ENCODE measurements at regions not wholly inside any gene's neighbourhood (a gene's known extent, or its start where the extent isn't known, plus 50 kb on each side); places are given as distances from the start of the nearest gene placed in this dataset.

GRCh38 chr11:13105237-13105844 lies 96.2 kb downstream of the RASSF10 start:
- 73 to 87% methylated on average over 4 of the region's 4 CpGs for WGBS, 2 experiments (ENCODE audit: insufficient coverage in 2 of 2)
- H3K4me1 ChIP-seq (ENCODE audit: control insufficient read depth, insufficient read depth, low read length, poor library complexity, severe bottlenecking) = peaks cover under 1% of the 10 kb centered on the region
- H3K27ac ChIP-seq (ENCODE audit: low read depth, low read length, severe bottlenecking) = peak overlapping the region; percentile 10
- H3K9me3 ChIP-seq (ENCODE audit: control insufficient read depth, low read length) = no peaks in the 10 kb centered on the region
- no peaks in the 10 kb centered on the region for H3K36me3 ChIP-seq (ENCODE audit: control insufficient read depth, insufficient read depth, low read length)
- H3K4me3 ChIP-seq (ENCODE audit: extremely low read depth, insufficient read depth, low read length, poor library complexity, severe bottlenecking) = no peak overlapping the region

GRCh38 chr11:13107544-13108044 lies 98.5 kb downstream of the RASSF10 start:
- Histone ChIP-seq H3K4me3 (ENCODE audit: extremely low read depth, insufficient read depth, low read length, poor library complexity, severe bottlenecking) (no peak overlapping the region), H3K36me3 (ENCODE audit: control insufficient read depth, insufficient read depth, low read length) (no peaks in the 10 kb centered on the region), H3K27ac (ENCODE audit: low read depth, low read length, severe bottlenecking) (no peak overlapping the region), H3K9me3 (ENCODE audit: control insufficient read depth, low read length) (no peaks in the 10 kb centered on the region), H3K4me1 (ENCODE audit: control insufficient read depth, insufficient read depth, low read length, poor library complexity, severe bottlenecking) (peaks cover 14% of the 10 kb centered on the region)
- WGBS, 2 experiments (ENCODE audit: insufficient coverage in 2 of 2) = 85 to 97% methylated on average over 3 to 4 of the region's 5 CpGs

- Histone ChIP-seq H3K36me3 (ENCODE audit: control insufficient read depth, insufficient read depth, low read length) (no peaks in the 10 kb centered on the region), H3K9me3 (ENCODE audit: control insufficient read depth, low read length) (no peaks in the 10 kb centered on the region), H3K4me1 (ENCODE audit: control insufficient read depth, insufficient read depth, low read length, poor library complexity, severe bottlenecking) (peaks cover 14% of the 10 kb centered on the region), H3K4me3 (ENCODE audit: extremely low read depth, insufficient read depth, low read length, poor library complexity, severe bottlenecking) (no peak overlapping the region), H3K27ac (ENCODE audit: low read depth, low read length, severe bottlenecking) (no peak overlapping the region)
- 100% methylated on average over 2 of the region's 2 CpGs; no CpG with 5 or more reads in 1 of the 2 experiments for WGBS, 2 experiments (ENCODE audit: insufficient coverage in 2 of 2)
Measured at GRCh38 chr11:13108416-13108815, 99.3 kb downstream of the RASSF10 start.

GRCh38 chr11:13109616-13110015 lies 100.5 kb downstream of the RASSF10 start:
- H3K4me1 ChIP-seq (ENCODE audit: control insufficient read depth, insufficient read depth, low read length, poor library complexity, severe bottlenecking) = peaks cover 16% of the 10 kb centered on the region
- no peaks in the 10 kb centered on the region for H3K9me3 ChIP-seq (ENCODE audit: control insufficient read depth, low read length)
- no peak overlapping the region for H3K27ac ChIP-seq (ENCODE audit: low read depth, low read length, severe bottlenecking)
- H3K36me3 ChIP-seq (ENCODE audit: control insufficient read depth, insufficient read depth, low read length) = no peaks in the 10 kb centered on the region
- 71% methylated on average over 1 of the region's 1 CpG; no CpG with 5 or more reads in 1 of the 2 experiments for WGBS, 2 experiments (ENCODE audit: insufficient coverage in 2 of 2)
- H3K4me3 ChIP-seq (ENCODE audit: extremely low read depth, insufficient read depth, low read length, poor library complexity, severe bottlenecking) = no peak overlapping the region

GRCh38 chr11:13110145-13110544 lies 101.0 kb downstream of the RASSF10 start:
- Histone ChIP-seq H3K4me1 (ENCODE audit: control insufficient read depth, insufficient read depth, low read length, poor library complexity, severe bottlenecking) (peaks cover 21% of the 10 kb centered on the region), H3K27ac (ENCODE audit: low read depth, low read length, severe bottlenecking) (no peak overlapping the region), H3K4me3 (ENCODE audit: extremely low read depth, insufficient read depth, low read length, poor library complexity, severe bottlenecking) (no peak overlapping the region), H3K36me3 (ENCODE audit: control insufficient read depth, insufficient read depth, low read length) (no peaks in the 10 kb centered on the region), H3K9me3 (ENCODE audit: control insufficient read depth, low read length) (no peaks in the 10 kb centered on the region)
- 83% methylated on average over 1 of the region's 1 CpG; no CpG with 5 or more reads in 1 of the 2 experiments for WGBS, 2 experiments (ENCODE audit: insufficient coverage in 2 of 2)

GRCh38 chr11:13110929-13111812 lies 102.1 kb downstream of the RASSF10 start:
- H3K4me3 ChIP-seq (ENCODE audit: extremely low read depth, insufficient read depth, low read length, poor library complexity, severe bottlenecking) = no peak overlapping the region
- H3K36me3 ChIP-seq (ENCODE audit: control insufficient read depth, insufficient read depth, low read length) = no peaks in the 10 kb centered on the region
- no peaks in the 10 kb centered on the region for H3K9me3 ChIP-seq (ENCODE audit: control insufficient read depth, low read length)
- 63% methylated on average over 4 to 5 of the region's 5 CpGs for WGBS, 2 experiments (ENCODE audit: insufficient coverage in 2 of 2)
- H3K27ac ChIP-seq (ENCODE audit: low read depth, low read length, severe bottlenecking) = peak overlapping the region; percentile 59
- peaks cover 25% of the 10 kb centered on the region for H3K4me1 ChIP-seq (ENCODE audit: control insufficient read depth, insufficient read depth, low read length, poor library complexity, severe bottlenecking)

GRCh38 chr11:13111813-13112130 lies 102.7 kb downstream of the RASSF10 start:
- 94 to 95% methylated on average over 5 of the region's 6 CpGs for WGBS, 2 experiments (ENCODE audit: insufficient coverage in 2 of 2)
- peaks cover 25% of the 10 kb centered on the region for H3K4me1 ChIP-seq (ENCODE audit: control insufficient read depth, insufficient read depth, low read length, poor library complexity, severe bottlenecking)
- no peaks in the 10 kb centered on the region for H3K9me3 ChIP-seq (ENCODE audit: control insufficient read depth, low read length)
- no peak overlapping the region for H3K27ac ChIP-seq (ENCODE audit: low read depth, low read length, severe bottlenecking)
- no peak overlapping the region for H3K4me3 ChIP-seq (ENCODE audit: extremely low read depth, insufficient read depth, low read length, poor library complexity, severe bottlenecking)
- H3K36me3 ChIP-seq (ENCODE audit: control insufficient read depth, insufficient read depth, low read length) = no peaks in the 10 kb centered on the region

GRCh38 chr11:13114566-13115379 lies 105.7 kb downstream of the RASSF10 start:
- Histone ChIP-seq H3K36me3 (ENCODE audit: control insufficient read depth, insufficient read depth, low read length) (no peaks in the 10 kb centered on the region), H3K9me3 (ENCODE audit: control insufficient read depth, low read length) (no peaks in the 10 kb centered on the region), H3K4me1 (ENCODE audit: control insufficient read depth, insufficient read depth, low read length, poor library complexity, severe bottlenecking) (peaks cover 35% of the 10 kb centered on the region), H3K27ac (ENCODE audit: low read depth, low read length, severe bottlenecking) (peak overlapping the region; percentile 50), H3K4me3 (ENCODE audit: extremely low read depth, insufficient read depth, low read length, poor library complexity, severe bottlenecking) (no peak overlapping the region)
- 70 to 90% methylated on average over 3 to 5 of the region's 6 CpGs for WGBS, 2 experiments (ENCODE audit: insufficient coverage in 2 of 2)

- no peak overlapping the region for H3K4me3 ChIP-seq (ENCODE audit: extremely low read depth, insufficient read depth, low read length, poor library complexity, severe bottlenecking)
- no peak overlapping the region for H3K27ac ChIP-seq (ENCODE audit: low read depth, low read length, severe bottlenecking)
- peaks cover 35% of the 10 kb centered on the region for H3K4me1 ChIP-seq (ENCODE audit: control insufficient read depth, insufficient read depth, low read length, poor library complexity, severe bottlenecking)
- H3K36me3 ChIP-seq (ENCODE audit: control insufficient read depth, insufficient read depth, low read length) = no peaks in the 10 kb centered on the region
- H3K9me3 ChIP-seq (ENCODE audit: control insufficient read depth, low read length) = no peaks in the 10 kb centered on the region
- WGBS, 2 experiments (ENCODE audit: insufficient coverage in 2 of 2) = 0% methylated on average over 1 of the region's 1 CpG; no CpG with 5 or more reads in 1 of the 2 experiments
Measured at GRCh38 chr11:13115380-13115675, 106.2 kb downstream of the RASSF10 start.

GRCh38 chr11:13116491-13116890 lies 107.4 kb downstream of the RASSF10 start:
- no peaks in the 10 kb centered on the region for H3K9me3 ChIP-seq (ENCODE audit: control insufficient read depth, low read length)
- H3K4me3 ChIP-seq (ENCODE audit: extremely low read depth, insufficient read depth, low read length, poor library complexity, severe bottlenecking) = no peak overlapping the region
- 100% methylated on average over 2 of the region's 2 CpGs; no CpG with 5 or more reads in 1 of the 2 experiments for WGBS, 2 experiments (ENCODE audit: insufficient coverage in 2 of 2)
- no peaks in the 10 kb centered on the region for H3K36me3 ChIP-seq (ENCODE audit: control insufficient read depth, insufficient read depth, low read length)
- H3K4me1 ChIP-seq (ENCODE audit: control insufficient read depth, insufficient read depth, low read length, poor library complexity, severe bottlenecking) = peaks cover 23% of the 10 kb centered on the region
- H3K27ac ChIP-seq (ENCODE audit: low read depth, low read length, severe bottlenecking) = no peak overlapping the region
